ENCODE measurements at regions not wholly inside any gene's neighbourhood (a gene's known extent, or its start where the extent isn't known, plus 50 kb on each side); places are given as distances from the start of the nearest gene placed in this dataset.

GRCh38 chr3:95237783-95238182 lies 1174.9 kb downstream of the NSUN3 start:
- H3K9ac ChIP-seq (ENCODE audit: low read length): no peak overlapping the region
- intact Hi-C loops (cut with micrococcal nuclease): no loop called here
- BruUV-seq (replicated peaks): no TSS peak
- H3K79me2 ChIP-seq (ENCODE audit: insufficient read depth, low read length): no peaks in the 10 kb centered on the region
- no peak for DNase-seq (ENCODE audit: low read depth, low spot score)
- no peaks in the 10 kb centered on the region for H3K9me2 ChIP-seq (ENCODE audit: insufficient read depth)
- no peak overlapping the region for H2AFZ ChIP-seq (ENCODE audit: low read depth, low read length, poor library complexity, severe bottlenecking)
- no peak overlapping the region for H3K4me3 ChIP-seq (replicated peaks in 1 of 2; ENCODE audit: low read depth in 1 of 2, low read length in 2 of 2)
- H3K36me3 ChIP-seq (ENCODE audit: control insufficient read depth in 1 of 2, insufficient read depth in 2 of 2, low read length in 2 of 2): no peaks in the 10 kb centered on the region
- ATAC-seq: no peak
- peaks cover 5 to 10% of the 10 kb centered on the region in 2 experiments; a peak in 2 of 4 replicates for H3K9me3 ChIP-seq (ENCODE audit: control insufficient read depth in 1 of 2, insufficient read depth in 1 of 2, low read depth in 1 of 2, low read length in 2 of 2)
- CTCF ChIA-PET: no interaction called here
- no peaks in the 10 kb centered on the region for H4K20me1 ChIP-seq (ENCODE audit: insufficient read depth)
- POLR2A ChIA-PET: no interaction called here
- no peaks in the 10 kb centered on the region for H3K4me1 ChIP-seq (ENCODE audit: control insufficient read depth in 1 of 2, insufficient read depth in 2 of 2, low read length in 2 of 2)
- no peaks in the 10 kb centered on the region for H3K27me3 ChIP-seq (ENCODE audit: insufficient read depth, low read length)
- H3K27ac ChIP-seq (ENCODE audit: low read depth, low read length): no peak overlapping the region
- no peak for TF ChIP-seq SRF (IDR thresholded peaks at IDR 0.05; ENCODE audit: low read depth)
- TF ChIP-seq ZFX (IDR thresholded peaks at IDR 0.05): no peak
- no peak for TF ChIP-seq SIN3A (IDR thresholded peaks at IDR 0.05; ENCODE audit: low read depth)
- no peak for TF ChIP-seq SP1 (IDR thresholded peaks at IDR 0.05; ENCODE audit: low read depth)
- TF ChIP-seq, protein P1, sequence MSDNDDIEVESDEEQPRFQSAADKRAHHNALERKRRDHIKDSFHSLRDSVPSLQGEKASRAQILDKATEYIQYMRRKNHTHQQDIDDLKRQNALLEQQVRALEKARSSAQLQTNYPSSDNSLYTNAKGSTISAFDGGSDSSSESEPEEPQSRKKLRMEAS (IDR thresholded peaks at IDR 0.05): no peak
- no peak for TF ChIP-seq CBX3 (IDR thresholded peaks at IDR 0.05; ENCODE audit: low read depth)
- no peak for TF ChIP-seq POLR2A (IDR thresholded peaks at IDR 0.05; ENCODE audit: borderline replicate concordance, extremely low read depth, insufficient read depth, insufficient read length)
- TF ChIP-seq RAD21 (IDR thresholded peaks at IDR 0.05; ENCODE audit: low read depth): no peak
- no peak for TF ChIP-seq EGR1 (IDR thresholded peaks at IDR 0.05; ENCODE audit: low read depth)
- TF ChIP-seq ELF1 (IDR thresholded peaks at IDR 0.05; ENCODE audit: borderline replicate concordance, low read depth): no peak
- no peak for TF ChIP-seq ZNF274 (IDR thresholded peaks at IDR 0.05; ENCODE audit: low read depth, low read length)
- TF ChIP-seq JUND (IDR thresholded peaks at IDR 0.05): no peak
- no peak for TF ChIP-seq CTCF (IDR thresholded peaks at IDR 0.05 in 2 of 3, conservative IDR thresholded peaks at IDR 0.05 in 1 of 3; ENCODE audit: borderline replicate concordance in 1 of 3, insufficient read depth in 1 of 3, low read depth in 2 of 3, low read length in 2 of 3)
- H3K4me2 ChIP-seq (ENCODE audit: low read length): no peak overlapping the region
- RAD21 ChIA-PET (ENCODE audit: low non-redundant PET in 1 of 2, low total read pairs in 2 of 2, uncharacterized antibody in 2 of 2, unreplicated experiment in 2 of 2): no interaction called here
